GM19463 (cell line): ENCODE measurements at regions not wholly inside any gene's neighbourhood (a gene's known extent, or its start where the extent isn't known, plus 50 kb on each side); places are given as distances from the start of the nearest gene placed in this dataset.

Source experiments
- ATAC-seq: cut with Tn5 transposase; IDR thresholded peaks from one replicate; pipeline ENCODE4 v1.9.1; 2021; ENCODE audit warnings: mild to moderate bottlenecking, moderate library complexity; ENCODE audit not compliant: unreplicated experiment

DNA sequence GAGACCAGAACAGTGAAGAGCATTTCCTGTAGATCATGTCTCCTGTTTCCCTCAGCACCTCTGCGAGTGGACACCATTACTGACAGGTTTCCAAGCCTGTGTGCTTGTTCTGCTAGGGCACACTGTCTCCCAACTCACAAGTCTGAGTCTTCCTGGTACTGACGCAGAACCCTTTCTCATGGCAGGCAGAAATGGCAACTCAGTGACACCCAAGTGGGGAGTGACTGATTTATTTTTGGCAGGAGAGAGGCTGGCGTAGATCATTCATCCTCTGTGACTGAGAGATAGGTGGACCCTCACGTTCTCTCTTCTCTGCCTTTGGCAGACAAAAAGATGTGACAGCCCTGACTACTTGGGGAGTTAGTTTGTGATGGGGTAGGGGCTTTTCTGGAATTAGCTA is 183.4 kb downstream of the RFC3 start:
- ATAC-seq, result no peak

DNA sequence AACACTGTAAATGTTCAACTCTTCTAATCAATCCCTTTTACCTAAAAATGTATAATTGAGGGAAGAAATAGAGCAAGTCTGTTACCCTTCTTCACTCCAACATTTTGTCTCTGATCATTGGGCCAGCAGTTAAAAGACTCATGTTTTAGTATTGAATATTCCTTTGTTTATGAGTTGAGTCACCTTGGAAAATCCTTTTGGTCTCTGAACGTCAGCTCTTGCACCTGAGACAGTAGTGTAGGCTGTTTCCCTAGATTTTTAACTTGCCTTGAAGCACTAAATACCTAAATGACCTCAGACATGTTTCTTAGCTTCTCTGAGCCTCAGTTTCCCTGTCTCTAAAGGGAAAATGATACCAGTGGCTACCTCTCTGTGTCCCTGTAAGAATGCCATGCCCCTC is 184.2 kb downstream of the RFC3 start:
- no peak for ATAC-seq

DNA sequence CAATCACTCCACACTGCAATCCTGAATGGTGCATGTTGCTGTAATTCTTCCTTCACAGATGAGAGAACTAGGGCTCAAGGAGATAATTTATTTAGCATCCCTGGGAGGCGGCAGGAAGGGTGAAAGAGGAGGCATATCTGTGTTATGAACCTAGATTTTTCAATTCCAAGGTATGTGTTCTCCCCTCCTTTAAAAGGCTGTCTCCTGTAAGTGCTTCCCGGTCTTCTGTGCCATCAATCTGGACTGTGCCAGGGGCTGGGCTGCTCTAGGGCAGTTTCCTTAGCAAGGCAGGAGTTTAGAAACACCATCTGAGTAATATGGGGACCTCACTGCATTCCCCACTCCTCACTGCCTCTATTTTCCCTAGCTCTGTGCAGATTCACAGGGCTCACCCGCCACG is 185.0 kb downstream of the RFC3 start:
- ATAC-seq, result no peak

DNA sequence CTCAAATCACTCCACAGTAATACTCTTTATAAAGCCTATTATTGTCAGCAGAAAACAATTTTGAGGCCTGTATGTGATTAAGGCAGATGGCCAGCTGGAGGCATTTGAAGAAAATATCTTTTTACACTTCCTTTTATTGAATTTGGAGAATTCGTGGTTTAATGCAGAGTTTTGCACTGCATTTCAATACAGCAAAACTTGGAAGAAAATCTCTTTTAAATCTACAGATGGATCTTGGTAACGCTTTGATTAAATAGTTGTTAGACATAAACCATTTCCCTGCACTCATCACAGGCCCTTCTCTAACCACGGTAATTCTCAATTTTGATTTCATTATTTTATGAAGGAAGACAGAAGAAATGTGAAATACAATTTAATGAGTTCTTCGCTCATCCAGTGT is 185.7 kb downstream of the RFC3 start:
- no peak for ATAC-seq

DNA sequence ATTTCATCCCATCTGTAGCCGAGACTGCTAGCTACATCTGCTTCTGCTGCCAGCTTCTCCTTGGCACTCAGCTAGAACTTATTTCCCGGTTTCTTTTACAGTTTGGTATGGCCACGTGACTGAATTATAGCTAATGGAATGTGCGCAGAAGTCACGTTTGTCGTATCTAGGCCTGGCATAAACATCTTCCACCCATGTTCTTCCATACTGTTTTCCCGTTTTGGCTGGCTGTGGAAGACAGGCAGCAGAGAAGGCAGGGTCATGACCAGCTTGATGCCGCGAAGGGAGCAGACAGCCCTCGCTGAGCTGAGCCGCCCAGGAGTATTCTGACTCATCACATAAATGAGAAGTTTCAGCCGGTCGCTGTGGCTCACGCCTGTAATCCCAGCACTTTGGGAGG is 186.7 kb downstream of the RFC3 start:
- no peak for ATAC-seq

DNA sequence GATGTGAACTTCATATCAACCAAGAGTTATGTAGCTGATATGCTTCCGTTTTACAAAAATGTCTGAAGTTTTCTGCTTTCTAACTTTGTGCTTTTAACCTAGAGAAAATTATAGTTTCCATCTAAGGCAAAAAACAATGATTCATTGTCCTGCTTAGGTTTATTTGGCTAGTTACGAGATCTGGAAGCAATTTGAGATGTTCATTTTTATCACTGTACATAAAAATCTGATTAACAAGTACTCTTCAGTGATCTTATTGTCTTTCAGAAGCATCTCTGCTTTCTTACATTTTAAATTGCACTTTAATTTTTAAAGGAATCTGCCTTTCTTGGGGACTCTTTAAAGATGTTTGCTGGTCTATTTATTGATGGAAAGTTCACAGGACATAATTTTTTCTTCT is 188.1 kb downstream of the RFC3 start:
- no peak for ATAC-seq

DNA sequence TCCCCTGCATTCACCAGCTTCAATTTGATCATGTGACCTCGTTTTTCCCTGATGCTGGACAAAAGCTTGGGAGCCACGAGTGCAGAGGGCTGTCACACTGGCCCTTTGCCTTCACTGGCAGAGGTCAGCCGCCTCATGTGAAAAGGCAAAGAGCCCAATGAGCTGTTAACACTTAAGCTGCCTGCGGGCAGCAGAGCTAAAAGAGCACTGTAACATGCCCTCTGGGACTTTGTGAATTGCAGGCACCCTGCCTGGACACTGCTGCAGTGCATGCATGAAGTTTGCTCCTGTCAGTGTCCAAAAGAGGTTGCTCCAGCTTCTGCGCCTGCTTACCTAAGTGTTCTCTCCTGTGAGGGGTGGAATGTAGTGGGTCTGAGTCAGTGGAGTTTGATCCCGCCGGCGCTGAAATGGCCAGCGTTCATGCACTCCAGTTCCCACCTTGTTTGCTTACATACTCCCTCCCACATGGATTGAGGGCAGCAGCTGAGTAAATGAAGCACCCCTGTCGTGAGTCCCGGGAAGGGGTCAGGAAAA is 193.7 kb downstream of the RFC3 start:
- ATAC-seq, result no peak

DNA sequence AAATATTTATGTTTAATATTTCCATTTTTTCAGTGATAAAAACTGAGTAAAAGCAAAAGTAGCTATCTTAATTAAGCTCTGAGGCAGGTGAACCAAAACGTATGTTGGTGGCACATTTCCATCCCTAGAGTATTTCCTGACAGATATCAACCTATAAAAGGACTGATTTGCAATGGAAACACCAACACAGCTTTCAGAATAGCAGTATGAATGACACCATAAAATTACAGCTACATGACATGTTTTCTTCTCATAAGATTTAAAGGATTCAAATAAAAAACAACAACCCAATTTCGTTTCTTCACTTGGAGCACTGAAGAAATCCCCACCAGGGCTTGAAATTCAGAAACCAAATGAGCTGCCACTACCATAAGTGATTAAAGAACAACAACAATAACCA is 194.4 kb downstream of the RFC3 start:
- ATAC-seq, result no peak

DNA sequence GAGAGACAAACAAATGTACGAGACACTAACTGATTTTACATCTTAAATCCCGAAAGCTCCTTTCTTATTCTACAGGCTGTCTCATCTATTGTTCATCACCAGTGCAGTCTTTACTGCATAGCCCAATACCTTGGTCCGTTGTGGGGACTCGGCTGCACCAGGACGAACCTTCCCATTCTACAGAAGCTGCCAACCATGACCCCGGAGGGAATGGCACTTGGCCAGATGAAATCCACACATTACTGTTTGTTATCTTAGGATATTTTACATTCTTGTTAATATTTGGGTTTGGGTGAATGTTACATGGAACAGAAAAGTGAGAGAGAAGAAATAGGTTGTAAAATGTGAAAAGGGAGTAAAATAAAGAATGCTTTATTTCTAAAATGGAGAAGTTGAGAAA is 195.1 kb downstream of the RFC3 start:
- no peak for ATAC-seq

DNA sequence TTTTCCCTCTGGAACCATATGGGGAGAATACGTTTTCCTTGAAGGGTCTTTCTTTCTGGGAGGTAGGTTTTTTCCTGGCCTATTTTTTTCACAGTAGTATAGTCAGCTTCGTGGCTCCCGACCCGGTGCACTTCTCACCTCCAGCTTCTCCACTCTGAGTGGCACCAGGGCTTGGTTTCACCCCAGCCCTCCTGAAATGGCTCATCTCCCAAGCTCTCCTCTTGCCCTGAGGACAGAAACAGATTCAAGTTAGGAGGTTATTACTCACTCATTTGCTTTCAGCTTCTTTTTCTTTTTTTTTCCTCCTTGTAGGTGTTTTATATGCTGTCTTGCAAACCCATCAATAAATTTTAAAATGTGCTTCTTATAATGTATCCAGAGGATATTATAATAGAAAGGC is 199.3 kb downstream of the RFC3 start:
- no peak for ATAC-seq

DNA sequence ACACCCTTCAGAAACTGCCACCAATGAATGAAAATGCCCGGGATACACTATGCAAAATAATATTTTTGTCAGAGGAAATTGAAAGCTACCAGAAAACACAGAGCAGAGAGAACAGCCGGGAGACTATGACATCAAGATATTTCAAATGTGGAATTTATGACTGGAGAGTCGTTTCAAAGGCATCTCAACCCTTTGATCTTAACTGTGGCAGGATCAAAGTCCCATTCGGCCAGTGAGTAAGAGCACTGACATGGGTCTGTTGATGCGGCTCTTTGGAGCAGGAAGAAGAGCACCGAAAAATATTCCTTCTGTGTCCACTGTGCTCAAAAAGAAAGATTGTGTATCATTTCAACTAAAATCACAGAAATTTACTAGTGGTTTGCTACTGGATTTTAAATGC is 201.9 kb downstream of the RFC3 start:
- no peak for ATAC-seq

DNA sequence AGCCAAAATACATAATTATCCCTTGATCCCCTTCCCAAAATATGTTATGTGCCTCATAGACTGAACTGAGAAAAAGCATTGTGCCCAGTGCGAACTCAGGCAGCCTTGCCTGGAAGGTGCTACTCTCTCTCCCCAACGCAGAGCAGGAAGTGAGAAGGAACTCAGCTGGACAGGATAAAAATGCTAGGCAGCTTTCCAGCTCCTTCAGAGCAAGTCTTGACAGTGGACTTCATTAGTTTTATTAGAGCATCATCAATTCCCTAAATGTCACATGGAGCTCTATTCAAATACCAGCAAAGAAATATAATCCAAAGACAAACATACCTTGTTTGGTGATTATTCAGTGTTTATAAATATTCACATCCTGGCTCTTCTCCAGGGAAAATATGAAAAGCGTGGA is 202.4 kb downstream of the RFC3 start:
- no peak for ATAC-seq

DNA sequence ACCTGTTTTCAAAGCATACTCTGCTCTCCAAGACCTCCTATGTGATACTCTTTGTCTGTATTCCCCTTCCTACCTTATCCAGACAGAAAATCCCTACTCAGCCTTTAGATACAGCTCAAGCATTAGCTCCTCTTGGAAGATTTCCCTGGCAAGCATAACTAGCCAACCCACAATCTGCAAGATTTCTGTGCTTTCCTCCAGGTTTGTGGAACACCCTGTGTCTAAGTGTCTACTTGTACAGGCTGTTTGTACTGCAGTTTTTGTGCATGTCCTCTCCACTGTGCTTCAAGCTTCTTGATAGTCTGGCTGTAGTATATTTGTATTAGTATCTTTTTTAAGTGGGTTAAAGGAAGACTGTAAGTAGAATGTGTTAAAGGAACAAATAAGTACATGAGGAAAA is 203.7 kb downstream of the RFC3 start:
- no peak for ATAC-seq

DNA sequence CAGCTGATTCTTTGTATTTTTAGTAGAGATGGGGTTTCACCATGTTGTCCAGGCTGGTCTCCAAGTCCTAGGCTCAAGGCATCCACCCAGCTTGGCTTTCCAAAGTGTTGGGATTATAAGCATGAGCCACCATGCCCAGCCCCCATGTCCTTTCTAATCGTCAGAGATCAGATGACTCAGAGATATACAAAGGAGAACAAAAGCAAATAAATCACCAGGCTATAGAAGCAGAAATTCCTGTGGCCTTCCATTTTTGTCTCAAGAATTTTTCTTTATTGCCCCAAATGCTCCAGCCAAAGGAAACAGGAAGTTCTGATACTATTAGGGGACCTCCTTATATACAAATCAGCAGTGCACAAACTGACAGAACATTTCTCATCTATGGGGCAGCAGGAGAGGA is 207.8 kb downstream of the RFC3 start:
- no peak for ATAC-seq

DNA sequence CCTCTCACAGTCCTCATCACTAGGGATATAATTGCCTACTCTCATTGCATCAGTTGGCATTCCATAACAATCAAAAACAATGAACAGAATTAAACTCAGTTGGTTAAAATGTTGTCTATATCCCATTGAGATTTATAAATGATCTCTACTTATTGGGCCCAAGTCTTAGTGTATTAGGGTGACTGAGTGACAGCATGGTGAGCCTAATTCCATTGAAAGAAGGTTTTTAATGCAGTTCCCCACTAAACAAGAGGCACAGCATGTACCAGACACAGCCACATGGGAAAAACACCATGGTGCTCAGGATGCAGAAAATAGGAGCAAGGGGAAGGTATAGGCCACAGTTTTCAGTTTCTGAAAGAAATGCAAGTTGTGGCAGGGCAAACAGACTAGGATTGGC is 208.4 kb downstream of the RFC3 start:
- no peak for ATAC-seq

DNA sequence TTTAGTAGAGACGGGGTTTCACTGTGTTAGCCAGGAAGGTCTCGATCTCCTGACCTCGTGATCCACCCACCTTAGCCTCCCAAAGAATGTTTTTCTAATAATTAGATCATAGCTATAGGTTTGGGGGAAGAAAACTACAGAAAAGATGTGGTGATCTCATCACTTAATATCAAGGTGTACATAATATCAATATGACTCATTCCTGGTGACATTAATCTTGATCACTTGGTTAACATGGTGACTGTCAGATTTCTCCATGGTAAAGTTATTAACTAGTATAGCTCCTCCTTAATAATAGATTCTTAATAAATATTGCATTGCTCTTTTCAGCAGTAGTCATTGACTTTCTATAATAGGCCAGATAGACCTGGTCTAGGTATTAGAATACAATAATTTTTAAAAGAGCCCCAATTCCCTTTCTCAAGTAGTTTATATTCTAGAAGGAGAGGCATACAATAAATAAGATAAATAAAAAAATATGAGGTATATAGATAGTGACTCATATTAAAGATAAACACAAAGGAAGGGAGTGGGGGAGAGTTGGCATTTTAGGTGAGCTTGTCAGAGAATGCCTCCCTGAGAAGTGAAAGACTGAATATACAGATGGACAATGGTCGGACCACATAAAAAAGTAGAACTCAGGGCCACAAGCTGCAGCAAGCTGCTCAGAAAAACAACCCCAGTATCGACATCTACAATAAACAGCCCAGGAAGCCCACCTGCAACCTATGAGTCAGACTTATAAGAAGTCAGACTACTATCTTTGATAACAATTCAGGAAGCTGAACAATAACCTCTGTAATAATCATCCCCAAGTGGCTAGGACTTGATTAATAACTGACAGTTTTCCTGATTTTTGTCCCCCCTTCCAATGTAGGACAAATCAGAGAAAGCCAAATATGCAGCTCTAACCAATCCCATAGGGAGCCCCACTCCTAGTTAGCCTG is 210.8 kb downstream of the RFC3 start:
- no peak for ATAC-seq

DNA sequence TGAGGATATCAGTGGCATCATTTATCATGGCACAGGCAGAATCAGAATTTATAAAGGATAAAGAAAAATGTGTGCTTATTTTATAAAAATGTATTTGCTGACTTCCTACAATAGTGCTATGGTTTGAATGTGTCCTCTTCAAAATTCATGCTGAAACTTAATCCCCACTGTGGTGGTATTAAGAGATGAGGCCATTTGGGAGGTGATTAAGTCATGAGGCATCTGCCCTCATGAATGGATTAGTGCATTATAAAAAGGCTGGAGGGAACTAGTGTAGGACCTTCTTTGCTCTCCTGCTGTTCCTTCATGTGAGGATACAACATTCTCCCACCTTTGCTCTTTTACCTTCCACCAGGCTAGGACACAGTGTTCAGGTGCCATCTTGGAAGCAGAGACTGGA is 212.8 kb downstream of the RFC3 start:
- no peak for ATAC-seq

DNA sequence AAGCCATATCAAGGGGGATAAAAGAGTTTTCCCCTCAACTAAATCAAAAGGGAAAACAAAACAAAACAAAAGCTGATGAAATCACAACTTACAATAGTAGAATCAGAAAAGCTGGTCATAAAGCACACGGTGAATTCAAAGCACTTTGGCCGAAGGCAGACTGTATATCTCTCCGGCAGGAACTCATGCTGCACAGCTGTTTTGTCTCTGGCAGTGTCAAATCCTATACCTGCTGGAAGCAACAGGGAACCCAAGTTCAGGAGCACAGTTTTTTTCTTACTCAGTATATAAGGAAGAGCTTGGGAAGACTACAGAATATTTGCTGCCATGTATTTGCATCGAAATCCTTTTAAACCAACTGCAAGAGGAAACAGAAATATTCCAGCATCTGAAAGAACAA is 213.7 kb downstream of the RFC3 start:
- no peak for ATAC-seq

DNA sequence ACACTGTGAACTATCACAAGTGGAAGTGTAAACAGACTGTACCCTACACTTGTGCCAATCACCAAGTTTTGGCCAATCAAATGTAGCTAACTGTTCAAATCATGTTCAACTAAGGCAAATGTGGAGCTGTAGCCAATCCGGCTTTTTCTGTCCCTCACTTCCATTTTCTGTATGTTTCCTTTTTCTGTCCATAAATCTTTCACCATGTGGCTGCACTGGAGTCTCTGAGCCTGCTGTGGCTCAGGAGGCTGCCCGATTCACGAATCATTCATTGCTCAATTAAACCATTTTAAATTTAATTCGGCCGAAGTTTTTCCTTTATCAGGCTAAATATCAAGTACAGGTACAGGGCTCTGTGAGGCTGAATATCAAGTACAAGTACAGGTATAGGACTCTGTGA is 216.5 kb downstream of the RFC3 start:
- no peak for ATAC-seq

DNA sequence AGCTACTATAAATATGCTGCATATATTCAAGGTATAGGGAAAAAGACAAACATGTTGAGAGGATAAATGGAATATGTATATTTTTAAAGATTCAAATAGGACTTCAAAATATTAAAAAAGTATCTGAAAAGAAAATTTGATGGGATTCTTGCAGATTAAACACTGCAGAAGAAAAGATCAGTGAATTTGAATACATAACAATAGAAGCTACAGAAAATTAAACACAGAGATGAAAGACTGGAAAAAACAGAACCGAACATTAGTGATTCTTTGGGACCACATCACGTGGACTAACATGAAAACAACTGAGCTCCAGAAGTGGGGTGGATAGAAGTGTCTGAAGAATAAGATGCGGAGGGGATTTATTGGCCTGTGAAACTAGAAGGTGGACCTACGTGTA is 217.2 kb downstream of the RFC3 start:
- no peak for ATAC-seq

DNA sequence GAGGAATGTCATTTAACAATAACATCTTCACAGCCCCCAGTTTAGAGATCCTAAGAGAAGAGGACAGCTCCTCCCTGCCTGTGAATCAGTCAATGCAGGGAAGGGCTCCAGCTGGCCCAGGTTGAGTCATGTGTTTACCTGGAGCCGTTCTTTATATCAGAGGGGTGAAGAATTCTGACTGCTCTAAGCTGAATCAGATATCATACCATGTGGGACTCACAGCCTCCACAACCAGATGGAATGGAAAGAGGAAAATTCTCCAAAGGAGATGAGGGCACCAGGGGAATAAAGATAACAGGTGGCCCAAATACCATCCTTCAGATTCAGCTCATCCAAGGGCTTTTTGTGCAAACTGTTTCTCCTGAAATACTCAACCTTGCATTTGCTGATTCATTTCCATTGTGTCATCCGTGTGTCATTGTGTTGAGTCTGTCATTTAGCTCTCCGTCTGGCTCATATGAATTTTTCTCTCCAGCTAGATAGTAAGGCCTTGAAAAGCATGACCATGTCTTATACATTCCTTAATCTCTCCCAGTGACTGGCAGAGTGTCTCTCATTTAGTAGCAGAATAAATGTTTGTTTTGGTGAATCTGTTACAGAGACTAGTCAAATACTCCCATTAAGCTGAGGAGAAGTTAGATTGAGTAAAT is 217.9 kb downstream of the RFC3 start:
- no peak for ATAC-seq
